ENCODE measurements at regions not wholly inside any gene's neighbourhood (a gene's known extent, or its start where the extent isn't known, plus 50 kb on each side); places are given as distances from the start of the nearest gene placed in this dataset.

- DNase-seq (ENCODE audit: low spot score) = no peak
- intact Hi-C loops (cut with DNase I) = no loop called here
Measured at GRCh38 chr20:40161391-40161790, 527.6 kb downstream of the MAFB start.

GRCh38 chr20:40160097-40160550 is 528.9 kb downstream of the MAFB start:
- no peak for DNase-seq (ENCODE audit: low spot score)
- intact Hi-C loops (cut with DNase I) = no loop called here

DNA sequence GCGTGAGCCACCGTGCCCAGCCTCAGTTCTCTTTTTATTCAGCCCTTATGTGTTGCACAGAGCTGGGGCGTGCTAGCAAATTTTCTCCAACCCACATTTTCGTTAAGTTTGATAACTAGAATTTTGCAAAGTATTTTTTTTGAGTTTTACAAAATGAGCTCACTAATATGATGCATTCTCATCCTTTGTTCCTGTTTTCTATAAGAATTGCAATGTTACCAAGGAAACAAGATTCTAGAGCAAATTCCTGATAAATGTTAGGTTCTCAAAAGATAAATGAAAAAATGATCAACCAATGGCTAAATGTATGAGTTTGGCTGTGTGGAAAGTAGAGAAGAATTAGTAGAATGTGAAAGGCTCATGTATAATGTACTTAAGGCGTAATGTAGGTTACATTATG is 529.8 kb downstream of the MAFB start:
- intact Hi-C loops (cut with DNase I) = loop anchor here in 1 of 2 donors (10.0 kb wide), 1 partner anchor 526 kb away; the partner anchor contains the start of gene MAFB
- no peak for DNase-seq (ENCODE audit: low spot score)

GRCh38 chr20:40156600-40157317 is 532.3 kb downstream of the MAFB start:
- intact Hi-C loops (cut with DNase I) = loop anchor here in 1 of 2 donors (10.0 kb wide), 1 partner anchor 528 kb away; the partner anchor contains the start of gene MAFB
- no peak for DNase-seq (ENCODE audit: low spot score)

GRCh38 chr20:40154514-40154913 is 534.5 kb downstream of the MAFB start:
- intact Hi-C loops (cut with DNase I) = loop anchor here in 1 of 2 donors (10.0 kb wide), 1 partner anchor 530 kb away; the partner anchor contains the start of gene MAFB

DNA sequence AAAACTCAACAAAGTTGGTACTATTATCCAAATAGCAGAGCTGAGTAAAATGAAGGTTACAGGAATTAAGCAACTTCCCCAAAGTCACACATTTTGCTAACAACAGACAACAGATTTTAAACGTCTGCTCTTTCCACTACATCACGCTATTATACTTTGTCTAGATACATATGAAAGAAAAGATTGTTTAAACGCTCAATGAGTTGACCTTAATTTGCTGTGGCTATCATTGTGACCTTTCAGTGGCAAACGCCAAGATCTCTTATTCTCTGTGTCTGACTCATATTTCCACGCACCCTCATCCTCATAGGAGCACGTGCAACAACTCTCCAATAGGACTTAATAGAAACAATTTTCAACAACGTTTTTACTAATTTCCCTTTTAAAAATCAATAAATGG is 540.1 kb downstream of the MAFB start:
- intact Hi-C loops (cut with DNase I) = no loop called here
- DNase-seq (ENCODE audit: low spot score) = no peak

More at GRCh38 chr20:40154514-40154913, 534.5 kb downstream of the MAFB start:
- DNase-seq (ENCODE audit: low spot score) = no peak

- intact Hi-C loops (cut with DNase I) = no loop called here
- DNase-seq (ENCODE audit: low spot score) = no peak
Measured at GRCh38 chr20:40146071-40146470, 543.0 kb downstream of the MAFB start.

DNA sequence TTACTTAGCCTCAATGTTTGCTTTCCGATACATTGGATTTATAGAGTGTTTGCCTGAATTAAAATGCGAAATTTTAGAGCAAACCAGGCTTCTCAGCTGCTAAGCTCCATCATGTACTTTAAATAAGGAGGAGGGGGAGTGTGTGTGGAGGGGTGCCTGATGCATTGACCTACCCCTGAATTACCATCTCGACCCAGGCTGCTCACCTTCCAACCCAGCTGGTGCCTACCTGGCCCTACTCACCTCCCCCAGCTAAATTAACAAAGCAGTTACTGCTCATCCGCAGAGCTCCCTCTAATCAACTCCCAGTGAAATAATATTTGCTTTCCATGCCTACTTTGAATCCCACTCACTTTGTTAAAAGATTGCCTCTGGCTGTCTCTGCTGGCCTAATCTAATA is 544.5 kb downstream of the MAFB start:
- DNase-seq (ENCODE audit: low spot score) = no peak
- intact Hi-C loops (cut with DNase I) = no loop called here

- DNase-seq (ENCODE audit: low spot score) = no peak
- intact Hi-C loops (cut with DNase I) = no loop called here
Measured at GRCh38 chr20:40134176-40134575, 554.9 kb downstream of the MAFB start.

DNA sequence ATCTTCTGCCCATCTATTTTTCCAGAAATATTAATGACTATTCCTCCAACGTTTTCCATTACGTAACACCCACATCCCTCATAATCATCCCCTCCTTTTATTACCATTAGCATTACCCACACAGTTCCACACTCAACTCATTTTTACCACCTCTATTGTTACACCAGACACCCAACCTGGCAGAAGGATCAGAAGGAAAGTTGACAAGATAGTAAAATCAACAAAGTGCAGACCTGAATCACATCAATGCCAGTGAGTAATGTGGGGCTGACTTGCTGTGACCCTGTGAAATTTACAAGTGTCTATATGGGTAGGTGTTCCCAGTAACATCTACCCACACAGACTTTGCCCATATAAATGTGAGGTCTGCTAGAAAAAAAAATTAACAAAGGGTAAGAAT is 568.2 kb downstream of the MAFB start:
- DNase-seq (ENCODE audit: low spot score) = no peak
- intact Hi-C loops (cut with DNase I) = no loop called here

DNA sequence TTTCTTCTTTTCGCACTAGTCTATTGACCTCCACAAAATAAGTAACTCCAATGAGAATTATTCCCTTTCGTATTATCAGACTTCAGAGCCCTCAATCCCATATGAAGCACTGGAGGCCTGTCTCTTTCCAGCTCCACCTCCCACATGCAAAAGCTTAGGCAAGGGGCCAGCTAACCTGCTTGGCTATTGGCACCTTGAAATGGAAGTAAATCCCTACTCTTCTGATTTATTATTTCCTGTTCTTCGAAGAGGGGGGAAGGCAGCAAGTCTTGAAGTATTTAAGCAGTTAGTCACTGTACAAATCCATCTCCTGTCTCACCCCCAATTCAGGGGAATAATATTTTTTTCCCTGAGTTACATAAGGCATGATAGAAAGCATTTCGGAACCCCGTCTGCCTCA is 577.8 kb downstream of the MAFB start:
- DNase-seq (ENCODE audit: low spot score) = no peak
- intact Hi-C loops (cut with DNase I) = no loop called here

DNA sequence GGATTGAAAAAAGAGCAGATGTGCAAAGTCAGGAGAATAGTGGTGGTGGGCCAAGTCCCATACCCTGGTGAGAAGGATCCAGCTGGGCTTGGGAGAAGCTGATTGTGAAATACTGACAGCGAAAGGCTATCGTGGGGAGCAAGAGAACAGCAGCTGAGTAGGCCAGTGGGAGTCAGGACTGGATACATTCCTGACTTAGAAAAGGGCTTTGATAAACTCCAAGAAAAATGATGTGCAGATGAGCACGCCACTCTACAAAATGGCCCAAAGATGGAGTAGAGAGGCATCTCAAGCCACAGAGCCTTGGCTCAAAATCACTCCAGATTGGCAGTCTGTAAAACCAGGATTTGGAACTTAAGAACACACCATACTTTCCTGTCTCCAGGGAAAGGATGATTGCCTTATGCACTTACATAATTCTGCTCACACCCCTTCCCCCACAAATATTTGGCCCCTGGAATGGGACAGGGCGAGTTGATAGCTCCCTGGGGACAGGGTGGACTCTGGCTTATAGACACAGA is 578.7 kb downstream of the MAFB start:
- intact Hi-C loops (cut with DNase I) = no loop called here
- DNase-seq (ENCODE audit: low spot score) = no peak

- intact Hi-C loops (cut with DNase I) = no loop called here
- DNase-seq (ENCODE audit: low spot score) = no peak
Measured at GRCh38 chr20:40109136-40109535, 579.9 kb downstream of the MAFB start.

DNA sequence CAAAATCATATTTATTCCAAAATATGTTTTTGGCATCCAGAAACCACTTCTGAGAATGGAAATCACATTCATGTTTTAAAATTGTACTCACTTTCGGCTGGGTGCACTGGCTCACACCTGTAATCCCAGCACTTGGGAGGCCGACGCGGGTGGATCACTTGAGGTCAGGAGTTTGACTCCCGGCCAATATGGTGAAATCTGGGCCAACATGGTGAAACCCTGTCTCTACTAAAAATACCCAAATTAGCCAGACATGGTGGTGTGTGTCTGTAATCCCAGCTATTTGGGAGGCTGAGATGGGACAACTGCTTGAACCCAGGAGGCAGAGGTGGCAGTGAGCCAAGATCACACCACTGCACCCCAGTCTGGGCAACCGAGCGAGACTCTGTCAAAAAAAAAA is 580.7 kb downstream of the MAFB start:
- intact Hi-C loops (cut with DNase I) = no loop called here
- DNase-seq (ENCODE audit: low spot score) = no peak

GRCh38 chr20:40104959-40105358 is 584.1 kb downstream of the MAFB start:
- intact Hi-C loops (cut with DNase I) = no loop called here
- DNase-seq (ENCODE audit: low spot score) = no peak

- no peak for DNase-seq (ENCODE audit: low spot score)
- intact Hi-C loops (cut with DNase I) = no loop called here
Measured at GRCh38 chr20:40103420-40103819, 585.6 kb downstream of the MAFB start.

DNA sequence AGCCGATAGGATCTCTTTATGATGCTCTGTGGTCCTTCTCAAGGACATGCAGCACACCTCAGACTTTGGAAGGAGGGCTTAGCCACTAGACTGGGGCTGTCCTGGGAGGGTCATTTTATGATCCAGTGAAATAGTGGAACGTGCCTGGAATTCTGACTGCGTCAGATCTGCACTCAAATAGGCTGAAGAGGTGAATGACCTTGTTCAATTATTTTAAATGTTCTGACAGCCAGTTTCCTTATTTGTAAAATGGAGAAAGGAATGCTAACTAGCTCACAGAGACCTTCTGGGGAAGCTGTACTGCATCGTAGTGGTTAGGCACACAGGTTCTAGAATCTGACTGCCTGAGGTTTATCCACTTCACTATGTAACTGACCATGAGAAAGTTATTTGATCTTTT is 587.5 kb downstream of the MAFB start:
- DNase-seq (ENCODE audit: low spot score) = no peak
- intact Hi-C loops (cut with DNase I) = no loop called here

GRCh38 chr20:40100261-40100660 is 588.8 kb downstream of the MAFB start:
- DNase-seq (ENCODE audit: low spot score) = no peak
- intact Hi-C loops (cut with DNase I) = no loop called here

GRCh38 chr20:40090236-40090635 is 598.8 kb downstream of the MAFB start:
- DNase-seq (ENCODE audit: low spot score) = no peak
- intact Hi-C loops (cut with DNase I) = no loop called here

DNA sequence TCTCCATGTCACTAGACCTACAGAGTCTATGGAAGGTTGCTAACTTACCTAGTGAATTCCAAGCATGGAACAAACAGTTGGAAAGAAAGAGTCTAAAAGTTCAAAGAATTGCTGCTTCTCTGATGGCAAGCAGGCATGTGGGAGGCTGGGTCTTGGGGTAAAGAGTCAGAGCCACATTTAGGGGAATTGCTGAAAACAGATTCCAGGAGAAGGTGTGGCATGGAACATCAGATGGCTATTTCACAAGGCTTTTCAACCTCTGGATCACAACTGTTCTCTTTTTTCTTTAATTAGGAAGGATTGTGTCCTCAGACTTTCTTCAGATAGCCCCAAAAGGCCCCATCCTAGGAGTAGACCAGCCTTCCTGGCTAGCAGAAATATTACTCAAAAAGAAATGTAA is 601.5 kb downstream of the MAFB start:
- no peak for DNase-seq (ENCODE audit: low spot score)
- intact Hi-C loops (cut with DNase I) = no loop called here

DNA sequence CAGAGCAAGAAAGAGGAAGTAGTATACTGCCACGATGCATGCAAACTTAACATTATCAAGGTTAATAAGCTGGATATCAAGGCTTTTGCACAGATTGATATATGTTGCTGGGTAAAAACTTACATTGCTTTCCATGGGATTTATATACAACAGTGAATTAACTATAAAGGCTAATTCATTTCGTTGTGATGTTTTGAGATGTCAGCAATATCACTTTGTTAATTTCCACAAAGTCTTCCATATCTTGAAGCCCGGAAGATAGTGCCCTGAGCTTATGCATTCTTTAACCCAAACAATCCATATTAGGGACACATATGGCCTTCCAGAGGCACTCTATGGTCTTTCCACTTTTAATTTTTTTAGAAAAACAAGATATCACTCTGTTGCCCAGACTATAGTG is 603.5 kb downstream of the MAFB start:
- intact Hi-C loops (cut with DNase I) = no loop called here
- no peak for DNase-seq (ENCODE audit: low spot score)
